Activated CD8-positive, alpha-beta memory T cell treated with anti-CD3 and anti-CD28 coated beads for 1 hour (primary cell): ENCODE measurements at regions not wholly inside any gene's neighbourhood (a gene's known extent, or its start where the extent isn't known, plus 50 kb on each side); places are given as distances from the start of the nearest gene placed in this dataset.
"Not testable (repeated sequence)": the region's sequence is repeated elsewhere in the genome, so short reads cannot be mapped to it uniquely, and the experiment has no call there.

Experiments
- DNase-seq, 2 donors: peaks; one replicate each; pipeline ENCODE4 v3.0.0-alpha.2; 2020; ENCODE audit warnings: low read depth in 1 of 2; ENCODE audit errors: extremely low read depth in 1 of 2

- DNase-seq, result no peak
These were observed 575.4 kb upstream of the FAM98A start for GRCh38 chr2:34174506-34174905.

- DNase-seq, result no peak
These were observed 563.1 kb upstream of the FAM98A start for GRCh38 chr2:34162231-34162630.

GRCh38 chr2:34161549-34161948, 562.5 kb upstream of the FAM98A start:
- no peak for DNase-seq

GRCh38 chr2:34159901-34160300, 560.8 kb upstream of the FAM98A start:
- no peak for DNase-seq

- DNase-seq, result no peak
These were observed 554.4 kb upstream of the FAM98A start for GRCh38 chr2:34153484-34153883.

- DNase-seq, result no peak
These were observed 548.7 kb upstream of the FAM98A start for GRCh38 chr2:34147780-34148179.

- DNase-seq, result no peak
These were observed 544.0 kb upstream of the FAM98A start for GRCh38 chr2:34143149-34143548.

- DNase-seq, result not testable (repeated sequence)
These were observed 543.5 kb upstream of the FAM98A start for GRCh38 chr2:34142531-34143008.

GRCh38 chr2:34133065-34133464, 534.0 kb upstream of the FAM98A start:
- DNase-seq, result not testable (repeated sequence)

- no peak for DNase-seq
These were observed 527.2 kb upstream of the FAM98A start for GRCh38 chr2:34126279-34126678.

- no peak for DNase-seq
These were observed 525.1 kb upstream of the FAM98A start for GRCh38 chr2:34123996-34124785.

- DNase-seq, result no peak
These were observed 522.0 kb upstream of the FAM98A start for GRCh38 chr2:34121076-34121475.

- DNase-seq, result no peak
These were observed 516.0 kb upstream of the FAM98A start for GRCh38 chr2:34115076-34115475.

- DNase-seq, result no peak
These were observed 513.1 kb upstream of the FAM98A start for GRCh38 chr2:34112161-34112560.

GRCh38 chr2:34110392-34110791, 511.3 kb upstream of the FAM98A start:
- DNase-seq, result no peak

- no peak for DNase-seq
These were observed 508.7 kb upstream of the FAM98A start for GRCh38 chr2:34107811-34108210.

GRCh38 chr2:34105006-34105767, 506.1 kb upstream of the FAM98A start:
- DNase-seq, result no peak

- DNase-seq, result no peak
These were observed 505.5 kb upstream of the FAM98A start for GRCh38 chr2:34104601-34105000.

- DNase-seq, result no peak
These were observed 504.3 kb upstream of the FAM98A start for GRCh38 chr2:34103437-34103836.

- no peak for DNase-seq
These were observed 503.2 kb upstream of the FAM98A start for GRCh38 chr2:34102339-34102738.

GRCh38 chr2:34099377-34099776, 500.3 kb upstream of the FAM98A start:
- DNase-seq, result no peak

GRCh38 chr2:34098256-34098655, 499.2 kb upstream of the FAM98A start:
- no peak for DNase-seq
